ENCODE measurements at regions not wholly inside any gene's neighbourhood (a gene's known extent, or its start where the extent isn't known, plus 50 kb on each side); places are given as distances from the start of the nearest gene placed in this dataset.
"Not testable (repeated sequence)": the region's sequence is repeated elsewhere in the genome, so short reads cannot be mapped to it uniquely, and the experiment has no call there.

DNA sequence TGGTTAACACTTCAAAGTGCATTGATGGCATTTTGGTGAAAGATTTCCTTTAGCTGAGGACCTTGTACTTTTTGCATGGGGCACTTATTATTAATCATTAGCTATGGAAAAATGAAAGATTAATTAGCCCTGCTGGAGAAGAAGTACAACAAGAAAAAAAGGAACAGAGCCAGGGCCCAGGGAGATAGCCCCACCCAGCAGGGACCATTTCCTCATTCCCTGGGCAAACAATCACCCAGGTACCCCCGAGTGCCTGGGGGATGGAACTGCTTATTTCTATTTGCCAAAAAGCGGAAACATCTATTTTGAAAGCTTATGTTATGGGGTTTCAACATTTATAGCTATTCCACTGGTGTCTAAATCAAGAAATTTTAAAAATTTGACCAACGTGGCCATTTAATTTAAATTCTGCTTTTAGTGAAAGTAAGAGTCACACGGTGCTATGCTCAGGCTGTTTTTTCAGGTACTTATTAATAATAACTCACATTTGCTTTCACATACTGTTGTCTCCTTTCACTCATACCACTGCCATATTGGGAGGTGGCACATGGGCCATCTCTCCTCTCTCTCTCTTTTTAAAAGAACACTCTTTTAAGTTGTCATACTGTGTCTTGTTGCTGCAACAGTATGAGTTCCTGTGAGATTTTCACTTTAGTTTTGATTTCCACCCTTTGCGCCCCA is 143.6 kb upstream of the KIF5B start:
- TF ChIP-seq ZFX (IDR thresholded peaks at IDR 0.05; ENCODE audit: borderline replicate concordance) (no peak), CTCF (IDR thresholded peaks at IDR 0.05) (no peak)
- H3K27ac ChIP-seq: no peak overlapping the region

- TF ChIP-seq ZFX (IDR thresholded peaks at IDR 0.05; ENCODE audit: borderline replicate concordance): no peak
- TF ChIP-seq CTCF (IDR thresholded peaks at IDR 0.05): no peak
These were observed 141.2 kb upstream of the KIF5B start for GRCh38 chr10:32197423-32197822.

DNA sequence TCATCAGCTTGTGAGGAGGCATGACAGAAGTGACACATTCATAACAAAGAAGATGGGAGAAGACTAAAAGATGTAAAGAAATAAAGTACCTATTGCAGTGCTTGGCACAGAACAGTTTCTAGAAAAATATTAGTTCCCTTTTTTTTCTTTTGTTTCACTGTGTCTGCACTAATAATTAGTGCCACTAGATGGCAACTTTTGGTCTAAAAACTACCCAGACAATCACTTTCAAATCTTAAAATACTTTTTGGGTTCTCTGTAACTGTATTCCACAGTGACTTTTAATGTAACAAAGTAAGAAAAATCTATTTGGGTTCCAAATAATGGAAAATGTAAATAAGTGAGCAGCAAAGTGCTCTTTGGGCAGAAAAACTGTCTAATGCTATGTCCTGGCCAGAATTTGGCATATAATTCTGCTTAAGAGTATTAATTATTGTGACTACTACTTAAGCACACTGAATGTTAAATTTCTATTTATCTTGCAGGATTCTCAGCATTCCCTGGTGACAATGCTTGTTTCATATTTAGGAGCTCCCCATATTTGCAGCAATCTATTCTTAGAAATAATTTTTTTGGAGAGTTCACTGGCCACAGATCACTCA is 134.8 kb upstream of the KIF5B start:
- TF ChIP-seq CTCF (IDR thresholded peaks at IDR 0.05) (peak; percentile 79), ZFX (IDR thresholded peaks at IDR 0.05; ENCODE audit: borderline replicate concordance) (no peak)
- no peak overlapping the region for H3K27ac ChIP-seq

More at GRCh38 chr10:32197423-32197822, 141.2 kb upstream of the KIF5B start:
- H3K27ac ChIP-seq: no peak overlapping the region

- TF ChIP-seq CTCF (IDR thresholded peaks at IDR 0.05) (peak; percentile 38; the same call in 1 of the 2 replicates), ZFX (IDR thresholded peaks at IDR 0.05; ENCODE audit: borderline replicate concordance) (no peak)
- 0 out of 2 replicates have a peak overlapping the region, but pooled peaks have one; percentile 1 for H3K27ac ChIP-seq
These were observed 133.3 kb upstream of the KIF5B start for GRCh38 chr10:32189400-32190084.

DNA sequence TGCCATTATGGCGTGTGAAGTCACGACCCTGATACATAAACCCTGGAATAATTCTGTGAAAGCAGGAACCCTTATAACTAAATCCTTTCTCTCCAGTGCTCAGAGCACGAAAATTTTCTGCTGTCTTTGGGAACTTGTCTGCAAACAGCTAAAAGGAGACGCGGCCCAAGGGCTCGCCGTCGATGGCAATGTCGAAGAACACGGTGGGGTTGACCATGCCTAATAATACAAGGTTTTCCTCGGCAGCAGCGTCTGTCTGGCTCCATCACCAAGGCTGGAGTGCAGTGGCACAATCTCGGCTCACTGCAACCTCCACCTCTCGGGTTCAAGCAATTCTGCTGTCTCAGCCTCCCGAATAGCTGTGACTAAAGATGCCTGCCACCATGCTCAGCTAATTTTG is 132.4 kb upstream of the KIF5B start:
- H3K27ac ChIP-seq: not testable (repeated sequence)

- TF ChIP-seq ZFX (IDR thresholded peaks at IDR 0.05; ENCODE audit: borderline replicate concordance): no peak
- TF ChIP-seq CTCF (IDR thresholded peaks at IDR 0.05): no peak
These were observed 131.5 kb upstream of the KIF5B start for GRCh38 chr10:32187686-32188085.

GRCh38 chr10:32183652-32184051 is 127.4 kb upstream of the KIF5B start:
- H3K27ac ChIP-seq: not testable (repeated sequence)

More at GRCh38 chr10:32187686-32188085, 131.5 kb upstream of the KIF5B start:
- no peak overlapping the region for H3K27ac ChIP-seq

DNA sequence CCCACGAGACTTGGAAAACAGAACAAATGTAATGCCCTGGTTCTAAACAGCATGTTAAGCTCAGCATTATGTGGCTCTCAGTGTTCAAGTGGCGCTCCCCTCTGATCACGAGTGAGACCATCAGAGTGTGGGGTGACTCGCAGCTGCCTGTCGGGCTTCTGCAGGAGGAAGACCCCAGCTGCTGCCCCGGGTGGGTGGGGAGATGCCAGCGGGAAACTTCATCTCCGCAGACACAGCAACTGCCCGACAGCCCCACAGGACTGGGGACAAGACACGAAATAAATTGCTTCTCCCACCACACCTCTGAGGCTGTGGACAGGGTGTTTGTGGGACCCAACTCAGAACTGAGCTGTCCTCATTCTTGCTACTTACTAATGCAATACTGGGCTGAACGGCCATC is 126.3 kb upstream of the KIF5B start:
- TF ChIP-seq ZFX (IDR thresholded peaks at IDR 0.05; ENCODE audit: borderline replicate concordance) (no peak), CTCF (IDR thresholded peaks at IDR 0.05) (no peak)
- H3K27ac ChIP-seq: no peak overlapping the region

All from 22Rv1 (cell line).